Right forelimb (tissue), 1 donor: ENCODE measurements at regions not wholly inside any gene's neighbourhood (a gene's known extent, or its start where the extent isn't known, plus 50 kb on each side); places are given as distances from the start of the nearest gene placed in this dataset.
"Not testable (repeated sequence)": the region's sequence is repeated elsewhere in the genome, so short reads cannot be mapped to it uniquely, and the experiment has no call there.

Source experiments
- DNase-seq: peaks from one replicate; pipeline ENCODE4 v3.0.0-alpha.2; 2018

- not testable (repeated sequence) for DNase-seq
Measured at GRCh38 chr7:97234494-97234893, 117.0 kb downstream of the SDHAF3 start.

GRCh38 chr7:97246317-97246716 is 128.8 kb downstream of the SDHAF3 start:
- DNase-seq: no peak

- DNase-seq: not testable (repeated sequence)
Measured at GRCh38 chr7:97258187-97258586, 140.7 kb downstream of the SDHAF3 start.

- no peak for DNase-seq
Measured at GRCh38 chr7:97269741-97270140, 152.2 kb downstream of the SDHAF3 start.

- DNase-seq: no peak
Measured at GRCh38 chr7:97270280-97270679, 152.8 kb downstream of the SDHAF3 start.

GRCh38 chr7:97271619-97272018 is 154.1 kb downstream of the SDHAF3 start:
- DNase-seq: no peak

GRCh38 chr7:97272237-97272975 is 154.9 kb downstream of the SDHAF3 start:
- DNase-seq: no peak

- DNase-seq: no peak
Measured at GRCh38 chr7:97275475-97275874, 158.0 kb downstream of the SDHAF3 start.

GRCh38 chr7:97280950-97281349 is 163.5 kb downstream of the SDHAF3 start:
- no peak for DNase-seq

GRCh38 chr7:97285348-97285747 is 167.8 kb downstream of the SDHAF3 start:
- DNase-seq: no peak

GRCh38 chr7:97293031-97293430 is 175.5 kb downstream of the SDHAF3 start:
- DNase-seq: no peak

GRCh38 chr7:97298561-97298960 is 181.1 kb downstream of the SDHAF3 start:
- no peak for DNase-seq

GRCh38 chr7:97305589-97305988 is 188.1 kb downstream of the SDHAF3 start:
- DNase-seq: no peak

- DNase-seq: no peak
Measured at GRCh38 chr7:97307521-97308108, 190.1 kb downstream of the SDHAF3 start.

- DNase-seq: no peak
Measured at GRCh38 chr7:97313900-97314299, 196.4 kb downstream of the SDHAF3 start.

- DNase-seq: no peak
Measured at GRCh38 chr7:97317575-97317974, 200.1 kb downstream of the SDHAF3 start.

- DNase-seq: not testable (repeated sequence)
Measured at GRCh38 chr7:97329871-97330270, 212.4 kb downstream of the SDHAF3 start.

- DNase-seq: no peak
Measured at GRCh38 chr7:97337849-97338248, 220.4 kb downstream of the SDHAF3 start.

GRCh38 chr7:97342512-97342911 is 225.0 kb downstream of the SDHAF3 start:
- no peak for DNase-seq

- no peak for DNase-seq
Measured at GRCh38 chr7:97346349-97346748, 228.9 kb downstream of the SDHAF3 start.

- no peak for DNase-seq
Measured at GRCh38 chr7:97351488-97351887, 234.0 kb downstream of the SDHAF3 start.

GRCh38 chr7:97357459-97357858 is 240.0 kb downstream of the SDHAF3 start:
- no peak for DNase-seq

- DNase-seq: no peak
Measured at GRCh38 chr7:97372882-97373281, 255.4 kb downstream of the SDHAF3 start.

- no peak for DNase-seq
Measured at GRCh38 chr7:97373736-97374135, 256.2 kb downstream of the SDHAF3 start.

GRCh38 chr7:97377713-97378112 is 260.2 kb downstream of the SDHAF3 start:
- DNase-seq: no peak
